Stimulated activated CD4-positive, alpha-beta T cell treated with anti-CD3 and anti-CD28 coated beads, TNF-alpha, amount 100 ng/mL, for 48 hours (primary cell): ENCODE measurements at regions not wholly inside any gene's neighbourhood (a gene's known extent, or its start where the extent isn't known, plus 50 kb on each side); places are given as distances from the start of the nearest gene placed in this dataset.

ENCODE experiments used
- DNase-seq, 3 donors: peaks; one replicate each; pipeline ENCODE4 v3.0.0-alpha.2; 2020; ENCODE audit warnings: low read depth in 3 of 3

- DNase-seq, result no peak
Observed at GRCh38 chr20:43803276-43803675, 76.5 kb upstream of the GTSF1L start.

GRCh38 chr20:43800186-43800585, 73.4 kb upstream of the GTSF1L start:
- no peak for DNase-seq

GRCh38 chr20:43799741-43800140, 72.9 kb upstream of the GTSF1L start:
- no peak for DNase-seq

- DNase-seq, result no peak
Observed at GRCh38 chr20:43799150-43799711, 72.4 kb upstream of the GTSF1L start.

- DNase-seq, result no peak
Observed at GRCh38 chr20:43798291-43799149, 71.7 kb upstream of the GTSF1L start.

GRCh38 chr20:43794326-43794725, 67.5 kb upstream of the GTSF1L start:
- no peak for DNase-seq

- no peak for DNase-seq
Observed at GRCh38 chr20:43789593-43789992, 62.8 kb upstream of the GTSF1L start.

- DNase-seq, result no peak
Observed at GRCh38 chr20:43787937-43788336, 61.1 kb upstream of the GTSF1L start.

GRCh38 chr20:43786885-43787284, 60.1 kb upstream of the GTSF1L start:
- no peak for DNase-seq

- no peak for DNase-seq
Observed at GRCh38 chr20:43781215-43781614, 54.4 kb upstream of the GTSF1L start.

- DNase-seq, result no peak
Observed at GRCh38 chr20:43778375-43778774, 51.6 kb upstream of the GTSF1L start.

- DNase-seq, result no peak
Observed at GRCh38 chr20:43776691-43777090, 49.9 kb upstream of the GTSF1L start.
